ENCODE measurements at regions not wholly inside any gene's neighbourhood (a gene's known extent, or its start where the extent isn't known, plus 50 kb on each side); places are given as distances from the start of the nearest gene placed in this dataset.
"Not testable (repeated sequence)": the region's sequence is repeated elsewhere in the genome, so short reads cannot be mapped to it uniquely, and the experiment has no call there.

DNA sequence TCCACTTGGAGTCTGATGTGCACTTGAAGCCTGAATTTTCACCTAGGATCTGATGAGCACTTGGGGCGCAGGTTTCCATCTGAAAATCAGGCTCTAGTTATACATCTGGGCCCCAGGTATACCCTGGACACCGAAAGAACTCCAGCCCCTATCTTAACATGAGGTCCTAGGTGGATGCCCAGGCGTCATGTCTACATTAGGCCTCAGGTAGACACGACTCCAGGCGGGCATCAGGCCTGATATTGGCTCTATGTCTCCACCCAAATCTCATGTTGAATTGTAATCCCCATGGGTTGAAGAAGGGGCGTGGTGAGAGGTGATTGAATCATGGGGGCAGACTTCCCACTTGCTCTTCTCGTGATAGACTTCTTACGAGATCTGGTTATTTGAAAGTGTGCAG lies 1488.1 kb upstream of the TPTE start:
- H3K9me3 ChIP-seq (ENCODE audit: control insufficient read depth in 1 of 2, insufficient read depth in 1 of 2, low read depth in 1 of 2, low read length in 2 of 2); BruUV-seq (replicated peaks); H4K20me1 ChIP-seq (ENCODE audit: insufficient read depth); H3K4me3 ChIP-seq (replicated peaks in 1 of 2; ENCODE audit: low read depth in 1 of 2, low read length in 2 of 2); H3K79me2 ChIP-seq (ENCODE audit: insufficient read depth, low read length); DNase-seq (ENCODE audit: low read depth, low spot score); H3K27ac ChIP-seq (ENCODE audit: low read depth, low read length); H3K36me3 ChIP-seq (ENCODE audit: control insufficient read depth in 1 of 2, insufficient read depth in 2 of 2, low read length in 2 of 2); H3K9me2 ChIP-seq (ENCODE audit: insufficient read depth); H3K27me3 ChIP-seq (ENCODE audit: insufficient read depth, low read length); ATAC-seq; CTCF ChIA-PET; H3K4me2 ChIP-seq (ENCODE audit: low read length); H2AFZ ChIP-seq (ENCODE audit: low read depth, low read length, poor library complexity, severe bottlenecking); RAD21 ChIA-PET (ENCODE audit: low non-redundant PET in 1 of 2, low total read pairs in 2 of 2, uncharacterized antibody in 2 of 2, unreplicated experiment in 2 of 2); H3K9ac ChIP-seq (ENCODE audit: low read length); intact Hi-C loops (cut with micrococcal nuclease); POLR2A ChIA-PET; H3K4me1 ChIP-seq (ENCODE audit: control insufficient read depth in 1 of 2, insufficient read depth in 2 of 2, low read length in 2 of 2): not testable (repeated sequence)

DNA sequence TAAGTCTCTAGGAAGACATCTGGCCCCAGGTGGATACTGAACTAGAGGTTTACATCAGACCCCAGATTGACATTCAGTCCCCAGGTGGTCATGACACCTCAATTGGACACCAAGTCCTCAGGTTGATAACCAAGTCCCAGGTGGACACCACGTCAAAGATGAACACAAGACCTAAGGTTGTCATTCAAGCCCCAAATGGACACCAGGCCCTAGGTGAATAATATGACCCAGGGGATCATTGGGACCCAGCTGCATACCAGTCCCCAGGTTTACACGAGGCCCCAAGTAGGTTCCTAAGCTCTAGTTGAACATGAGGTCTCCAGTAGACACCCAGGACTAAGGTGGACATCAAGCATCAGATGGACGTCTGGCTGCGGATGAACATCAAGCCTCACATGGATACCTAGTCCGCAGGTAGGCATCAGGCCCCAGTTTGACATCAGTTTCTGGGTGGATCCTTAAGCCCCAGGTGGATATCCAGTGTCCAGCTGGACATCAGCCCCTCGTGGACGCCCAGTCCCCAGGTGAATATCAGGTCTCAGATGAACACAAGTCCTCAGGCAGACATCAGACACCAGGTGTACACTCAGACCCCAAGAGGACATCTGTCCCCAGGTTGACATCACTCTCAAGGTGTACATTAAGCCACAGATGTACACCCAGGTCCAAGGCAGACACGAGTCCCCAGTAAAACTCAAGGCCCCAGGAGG lies 1486.7 kb upstream of the TPTE start:
- CTCF ChIA-PET; intact Hi-C loops (cut with micrococcal nuclease); H2AFZ ChIP-seq (ENCODE audit: low read depth, low read length, poor library complexity, severe bottlenecking); H3K79me2 ChIP-seq (ENCODE audit: insufficient read depth, low read length); H3K27ac ChIP-seq (ENCODE audit: low read depth, low read length); H3K9ac ChIP-seq (ENCODE audit: low read length); ATAC-seq; H3K4me3 ChIP-seq (replicated peaks in 1 of 2; ENCODE audit: low read depth in 1 of 2, low read length in 2 of 2); H3K36me3 ChIP-seq (ENCODE audit: control insufficient read depth in 1 of 2, insufficient read depth in 2 of 2, low read length in 2 of 2); POLR2A ChIA-PET; H3K27me3 ChIP-seq (ENCODE audit: insufficient read depth, low read length); RAD21 ChIA-PET (ENCODE audit: low non-redundant PET in 1 of 2, low total read pairs in 2 of 2, uncharacterized antibody in 2 of 2, unreplicated experiment in 2 of 2); H3K4me2 ChIP-seq (ENCODE audit: low read length); H3K4me1 ChIP-seq (ENCODE audit: control insufficient read depth in 1 of 2, insufficient read depth in 2 of 2, low read length in 2 of 2); H3K9me2 ChIP-seq (ENCODE audit: insufficient read depth); BruUV-seq (replicated peaks); H3K9me3 ChIP-seq (ENCODE audit: control insufficient read depth in 1 of 2, insufficient read depth in 1 of 2, low read depth in 1 of 2, low read length in 2 of 2); DNase-seq (ENCODE audit: low read depth, low spot score); H4K20me1 ChIP-seq (ENCODE audit: insufficient read depth): not testable (repeated sequence)

DNA sequence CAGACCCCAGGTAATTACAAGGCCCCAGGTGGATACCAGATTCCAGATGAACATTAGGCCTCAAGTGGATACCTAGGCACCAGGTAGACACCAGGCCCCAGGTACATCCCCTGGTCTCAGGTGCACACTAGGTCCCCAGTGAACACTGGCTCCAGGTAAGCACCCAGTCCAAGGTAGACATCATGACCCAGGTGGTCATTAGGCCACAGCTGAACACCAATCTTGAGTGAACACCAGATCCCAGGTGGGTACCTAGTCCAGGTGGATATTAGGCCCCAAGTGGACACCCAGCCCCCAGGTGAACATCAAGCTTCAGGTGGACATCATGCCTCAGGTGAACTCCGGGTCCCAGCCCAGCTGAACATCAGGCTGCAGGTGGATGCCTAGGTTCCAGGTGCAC lies 1486.2 kb upstream of the TPTE start:
- H3K4me2 ChIP-seq (ENCODE audit: low read length); RAD21 ChIA-PET (ENCODE audit: low non-redundant PET in 1 of 2, low total read pairs in 2 of 2, uncharacterized antibody in 2 of 2, unreplicated experiment in 2 of 2); H3K27me3 ChIP-seq (ENCODE audit: insufficient read depth, low read length); CTCF ChIA-PET; H3K9ac ChIP-seq (ENCODE audit: low read length); POLR2A ChIA-PET; intact Hi-C loops (cut with micrococcal nuclease); H3K27ac ChIP-seq (ENCODE audit: low read depth, low read length); H3K4me1 ChIP-seq (ENCODE audit: control insufficient read depth in 1 of 2, insufficient read depth in 2 of 2, low read length in 2 of 2); DNase-seq (ENCODE audit: low read depth, low spot score); H3K4me3 ChIP-seq (replicated peaks in 1 of 2; ENCODE audit: low read depth in 1 of 2, low read length in 2 of 2); H3K36me3 ChIP-seq (ENCODE audit: control insufficient read depth in 1 of 2, insufficient read depth in 2 of 2, low read length in 2 of 2); H2AFZ ChIP-seq (ENCODE audit: low read depth, low read length, poor library complexity, severe bottlenecking); BruUV-seq (replicated peaks); H3K79me2 ChIP-seq (ENCODE audit: insufficient read depth, low read length); H3K9me3 ChIP-seq (ENCODE audit: control insufficient read depth in 1 of 2, insufficient read depth in 1 of 2, low read depth in 1 of 2, low read length in 2 of 2); H3K9me2 ChIP-seq (ENCODE audit: insufficient read depth); ATAC-seq; H4K20me1 ChIP-seq (ENCODE audit: insufficient read depth): not testable (repeated sequence)

DNA sequence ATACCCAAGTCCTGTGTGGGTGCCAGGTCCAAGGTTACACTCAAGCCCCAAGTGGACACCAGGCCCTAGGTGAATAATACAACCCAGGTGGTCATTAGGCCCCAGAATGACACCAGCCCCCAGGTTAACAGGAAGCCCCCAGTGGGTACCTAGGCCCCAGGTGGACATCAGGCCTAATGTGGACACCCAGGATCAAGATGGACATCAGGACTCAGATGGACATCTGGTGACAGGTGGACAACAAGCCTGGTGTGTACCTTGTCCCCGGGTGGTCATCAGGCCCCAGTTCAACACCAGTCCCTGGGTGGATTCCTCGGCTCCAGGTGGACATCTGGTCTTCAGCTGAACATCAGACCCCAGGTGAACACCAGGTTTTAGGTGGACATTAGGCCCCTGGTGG lies 1485.4 kb upstream of the TPTE start:
- H3K27ac ChIP-seq (ENCODE audit: low read depth, low read length); H3K9me3 ChIP-seq (ENCODE audit: control insufficient read depth in 1 of 2, insufficient read depth in 1 of 2, low read depth in 1 of 2, low read length in 2 of 2); H2AFZ ChIP-seq (ENCODE audit: low read depth, low read length, poor library complexity, severe bottlenecking); H3K79me2 ChIP-seq (ENCODE audit: insufficient read depth, low read length); H4K20me1 ChIP-seq (ENCODE audit: insufficient read depth); H3K36me3 ChIP-seq (ENCODE audit: control insufficient read depth in 1 of 2, insufficient read depth in 2 of 2, low read length in 2 of 2); DNase-seq (ENCODE audit: low read depth, low spot score); H3K4me1 ChIP-seq (ENCODE audit: control insufficient read depth in 1 of 2, insufficient read depth in 2 of 2, low read length in 2 of 2); H3K4me2 ChIP-seq (ENCODE audit: low read length); BruUV-seq (replicated peaks); H3K4me3 ChIP-seq (replicated peaks in 1 of 2; ENCODE audit: low read depth in 1 of 2, low read length in 2 of 2); CTCF ChIA-PET; H3K9me2 ChIP-seq (ENCODE audit: insufficient read depth); intact Hi-C loops (cut with micrococcal nuclease); ATAC-seq; H3K27me3 ChIP-seq (ENCODE audit: insufficient read depth, low read length); H3K9ac ChIP-seq (ENCODE audit: low read length); POLR2A ChIA-PET; RAD21 ChIA-PET (ENCODE audit: low non-redundant PET in 1 of 2, low total read pairs in 2 of 2, uncharacterized antibody in 2 of 2, unreplicated experiment in 2 of 2): not testable (repeated sequence)

Measured in HCT116 (cell line).